SH-SY5Y (cell line): ENCODE measurements at regions not wholly inside any gene's neighbourhood (a gene's known extent, or its start where the extent isn't known, plus 50 kb on each side); places are given as distances from the start of the nearest gene placed in this dataset.

Experiments
- GATA2 ChIP-seq: IDR thresholded peaks from 2 replicates; pipeline ENCODE4 v1.6.1; 2011; ENCODE audit warnings: mild to moderate bottlenecking, low read depth, low read length
- GATA3 ChIP-seq: IDR thresholded peaks from 2 replicates; pipeline ENCODE4 v1.6.1; 2011; ENCODE audit warnings: low read depth, mild to moderate bottlenecking, low read length, moderate library complexity

DNA sequence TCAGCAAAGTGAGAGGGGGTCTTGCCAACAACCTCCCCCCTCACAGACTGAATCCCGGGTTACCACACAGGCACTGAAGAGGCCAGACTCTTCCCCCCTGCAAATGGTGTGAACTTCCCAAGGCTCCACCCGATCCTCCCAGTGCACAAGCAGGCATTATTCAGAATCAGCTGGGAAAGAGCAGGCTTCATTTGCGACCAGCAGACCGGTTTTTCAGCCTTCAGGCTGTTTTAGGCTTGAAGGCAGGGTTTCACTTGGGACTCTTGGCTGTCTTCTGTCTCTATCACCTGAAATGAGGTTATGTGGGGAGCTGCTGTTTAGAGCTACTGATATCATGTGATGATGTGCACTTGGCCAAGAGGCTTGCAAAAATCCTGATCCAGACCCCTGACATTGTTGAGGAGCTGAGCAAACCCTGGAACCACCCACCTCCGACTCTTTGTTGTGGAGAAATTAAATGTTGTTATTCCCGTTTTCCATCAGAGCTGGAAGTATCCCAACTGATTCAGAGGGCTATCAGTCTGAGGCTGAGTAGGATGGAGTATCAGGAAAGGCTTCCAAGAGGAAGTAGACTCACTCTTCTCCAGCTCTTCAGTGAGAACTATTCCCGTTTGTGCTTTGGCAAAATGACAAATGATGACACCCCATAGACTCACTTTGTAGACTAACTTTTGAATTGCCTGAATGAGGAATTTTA is 63.3 kb upstream of the ZFR start:
- no peak for TF ChIP-seq GATA2
- no peak for TF ChIP-seq GATA3
